Keratinocyte (primary cell): ENCODE measurements at regions not wholly inside any gene's neighbourhood (a gene's known extent, or its start where the extent isn't known, plus 50 kb on each side); places are given as distances from the start of the nearest gene placed in this dataset.
"Not testable (repeated sequence)": the region's sequence is repeated elsewhere in the genome, so short reads cannot be mapped to it uniquely, and the experiment has no call there.

Source experiments
- DNase-seq: peaks from one replicate; pipeline ENCODE4 v3.0.0-alpha.2; 2011; ENCODE audit warnings: low read depth, missing footprints, low spot score
- FAIRE-seq: peaks from 2 replicates; lab custom pipeline; 2011; peaks lifted over from hg19 to GRCh38; lab: Jason Lieb, UNC
- H2AFZ ChIP-seq: 2 replicates; pipeline ENCODE4 v1.6.0; 2012; ENCODE audit warnings: low read length, control low read depth, inconsistent platforms; ENCODE audit not compliant: control insufficient read depth
- H3K27ac ChIP-seq: 2 replicates; pipeline ENCODE4 v1.5.1; 2011; ENCODE audit warnings: low read length; ENCODE audit not compliant: control insufficient read depth, insufficient read depth
- H3K27me3 ChIP-seq: 3 replicates; pipeline ENCODE4 v1.6.0; 2011; ENCODE audit warnings: low read length; ENCODE audit not compliant: control insufficient read depth, insufficient read depth; ENCODE audit errors: extremely low read depth
- H3K36me3 ChIP-seq, 2 experiments: 2 replicates in 1 of 2; 3 replicates in 1 of 2; pipeline ENCODE4 v1.5.1; 2011; ENCODE audit warnings: low read length in 2 of 2, mild to moderate bottlenecking in 1 of 2; ENCODE audit not compliant: control insufficient read depth in 2 of 2, insufficient read depth in 2 of 2; ENCODE audit errors: extremely low read depth in 1 of 2
- H3K4me1 ChIP-seq: 3 replicates; pipeline ENCODE4 v1.5.1; 2011; ENCODE audit warnings: low read length; ENCODE audit not compliant: control insufficient read depth, insufficient read depth; ENCODE audit errors: extremely low read depth
- H3K4me2 ChIP-seq: 3 replicates; pipeline ENCODE4 v1.6.0; 2011; ENCODE audit warnings: low read depth, low read length; ENCODE audit not compliant: control insufficient read depth, insufficient read depth; ENCODE audit errors: extremely low read depth
- H3K4me3 ChIP-seq, 3 experiments: fragments of 200-600 bp in 1 of 3; sonication (generic) in 1 of 3; 2 replicates in 2 of 3; 3 replicates in 1 of 3; pipeline ENCODE4 v1.5.1; 2011 to 2016; ENCODE audit warnings: low read length in 3 of 3, mild to moderate bottlenecking in 3 of 3, control low read depth in 2 of 3, inconsistent platforms in 1 of 3, low read depth in 1 of 3, mixed read lengths in 1 of 3, mixed run types in 1 of 3, moderate library complexity in 1 of 3; ENCODE audit not compliant: control insufficient read depth in 2 of 3, insufficient read depth in 2 of 3; ENCODE audit errors: extremely low read depth in 1 of 3
- H3K79me2 ChIP-seq: 2 replicates; pipeline ENCODE4 v1.6.0; 2012; ENCODE audit warnings: low read length; ENCODE audit not compliant: control insufficient read depth, insufficient read depth
- H3K9ac ChIP-seq: 3 replicates; pipeline ENCODE4 v1.6.0; 2011; ENCODE audit warnings: low read length; ENCODE audit not compliant: control insufficient read depth, insufficient read depth; ENCODE audit errors: extremely low read depth
- H3K9me1 ChIP-seq: 3 replicates; pipeline ENCODE4 v1.6.0; 2011; ENCODE audit warnings: low read length; ENCODE audit not compliant: control insufficient read depth, insufficient read depth; ENCODE audit errors: extremely low read depth
- H3K9me3 ChIP-seq: 2 replicates; pipeline ENCODE4 v1.5.1; 2012; ENCODE audit warnings: low read depth, low read length; ENCODE audit not compliant: control insufficient read depth
- H4K20me1 ChIP-seq: 3 replicates; pipeline ENCODE4 v1.6.0; 2011; ENCODE audit warnings: low read length; ENCODE audit not compliant: control insufficient read depth, insufficient read depth; ENCODE audit errors: extremely low read depth
- CTCF ChIP-seq, 3 experiments: IDR thresholded peaks in 1 of 3; conservative IDR thresholded peaks in 1 of 3; optimal IDR thresholded peaks in 1 of 3; 2 replicates in 2 of 3; 3 replicates in 1 of 3; pipeline versions ENCODE3 to v1.5.1; 2011; ENCODE audit warnings: low read length in 3 of 3, mild to moderate bottlenecking in 3 of 3, moderate library complexity in 2 of 3, control low read depth in 1 of 3, inconsistent platforms in 1 of 3; ENCODE audit not compliant: insufficient read depth in 2 of 3; ENCODE audit errors: extremely low read depth in 1 of 3
- EZH2 ChIP-seq: IDR thresholded peaks from one replicate; pipeline ENCODE4 v1.6.1; 2012; ENCODE audit warnings: inconsistent platforms, mild to moderate bottlenecking, low read length, moderate library complexity
- dilution Hi-C: fragments of 300-500 bp; cut with MboI; formaldehyde crosslinking; loops from one replicate; pipeline ENCODE4 v1.7.0; 2020; ENCODE audit warnings: low sequenced_read_pairs; ENCODE audit not compliant: extremely low pct_ligation_motif_present

DNA sequence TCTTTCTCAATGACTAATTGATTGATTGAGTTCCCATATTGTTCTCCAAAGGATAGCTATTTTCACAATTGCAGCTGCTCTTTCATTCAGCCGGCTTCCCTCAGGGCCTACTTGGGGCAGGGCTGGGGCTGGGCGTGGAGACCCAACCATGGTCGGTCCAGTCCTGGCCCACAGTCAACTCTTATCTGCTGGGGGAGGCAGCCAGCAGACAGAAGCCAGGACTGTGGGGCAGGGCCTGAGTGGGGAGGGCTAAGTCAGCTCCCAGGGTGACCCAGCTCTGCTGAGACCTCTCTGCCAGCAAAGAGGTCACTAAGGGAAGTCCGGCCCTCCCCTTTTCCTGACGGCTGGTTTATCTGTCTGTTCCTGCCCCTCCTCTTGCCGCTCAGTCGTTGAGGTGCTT lies 735.2 kb downstream of the TBC1D22A start:
- no peak overlapping the region for H3K4me3 ChIP-seq
- no peaks in the 10 kb centered on the region for H3K4me1 ChIP-seq
- no peak overlapping the region for H3K27ac ChIP-seq
- H3K9ac ChIP-seq, result no peak overlapping the region
- H3K27me3 ChIP-seq, result no peaks in the 10 kb centered on the region
- DNase-seq (no peak), FAIRE-seq (no peak)
- H3K9me3 ChIP-seq, result peaks cover 2% of the 10 kb centered on the region
- no peak for TF ChIP-seq CTCF (optimal IDR thresholded peaks at IDR 0.05 in 1 of 3, IDR thresholded peaks at IDR 0.05 in 1 of 3, conservative IDR thresholded peaks at IDR 0.05 in 1 of 3; ENCODE audit: extremely low read depth in 1 of 3, insufficient read depth in 2 of 3, low read length in 3 of 3)
- TF ChIP-seq EZH2, result no peak
- H4K20me1 ChIP-seq, result no peaks in the 10 kb centered on the region
- H3K4me2 ChIP-seq, result no peak overlapping the region
- H3K36me3 ChIP-seq, result no peaks in the 10 kb centered on the region
- dilution Hi-C loops, result no loop called here
- no peak overlapping the region for H2AFZ ChIP-seq
- H3K79me2 ChIP-seq, result no peaks in the 10 kb centered on the region
- H3K9me1 ChIP-seq, result no peaks in the 10 kb centered on the region

DNA sequence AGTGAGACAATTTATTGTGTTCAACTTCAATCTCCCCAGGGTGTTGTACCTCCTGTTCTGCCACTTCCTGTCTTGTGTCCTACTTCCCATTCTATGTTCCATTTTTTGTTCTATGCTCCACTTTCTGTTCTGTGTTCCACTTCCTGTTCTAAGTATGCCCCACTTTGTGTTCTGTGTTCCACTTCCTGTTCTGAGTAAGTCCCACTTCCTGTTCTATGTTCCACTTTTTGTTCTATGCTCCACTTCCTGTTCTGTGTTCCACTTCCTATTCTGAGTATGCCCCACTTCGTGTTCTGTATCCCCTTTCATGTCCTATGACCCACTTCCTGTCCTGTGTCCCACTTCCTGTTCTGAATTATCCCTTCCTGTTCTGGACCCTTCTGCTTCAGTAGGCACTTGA lies 732.7 kb downstream of the TBC1D22A start:
- no peak overlapping the region for H3K9ac ChIP-seq
- H3K27ac ChIP-seq, result no peak overlapping the region
- no peak overlapping the region for H3K4me2 ChIP-seq
- H3K27me3 ChIP-seq, result no peaks in the 10 kb centered on the region
- H3K79me2 ChIP-seq, result no peaks in the 10 kb centered on the region
- H3K4me3 ChIP-seq, result no peak overlapping the region
- H2AFZ ChIP-seq, result no peak overlapping the region
- no peaks in the 10 kb centered on the region for H4K20me1 ChIP-seq
- no peaks in the 10 kb centered on the region for H3K4me1 ChIP-seq
- no peaks in the 10 kb centered on the region for H3K9me1 ChIP-seq
- TF ChIP-seq CTCF (optimal IDR thresholded peaks at IDR 0.05 in 1 of 3, IDR thresholded peaks at IDR 0.05 in 1 of 3, conservative IDR thresholded peaks at IDR 0.05 in 1 of 3; ENCODE audit: extremely low read depth in 1 of 3, insufficient read depth in 2 of 3, low read length in 3 of 3) (no peak), EZH2 (no peak)
- dilution Hi-C loops, result no loop called here
- H3K9me3 ChIP-seq, result peaks cover 2% of the 10 kb centered on the region
- FAIRE-seq (no peak), DNase-seq (no peak)
- no peaks in the 10 kb centered on the region for H3K36me3 ChIP-seq

DNA sequence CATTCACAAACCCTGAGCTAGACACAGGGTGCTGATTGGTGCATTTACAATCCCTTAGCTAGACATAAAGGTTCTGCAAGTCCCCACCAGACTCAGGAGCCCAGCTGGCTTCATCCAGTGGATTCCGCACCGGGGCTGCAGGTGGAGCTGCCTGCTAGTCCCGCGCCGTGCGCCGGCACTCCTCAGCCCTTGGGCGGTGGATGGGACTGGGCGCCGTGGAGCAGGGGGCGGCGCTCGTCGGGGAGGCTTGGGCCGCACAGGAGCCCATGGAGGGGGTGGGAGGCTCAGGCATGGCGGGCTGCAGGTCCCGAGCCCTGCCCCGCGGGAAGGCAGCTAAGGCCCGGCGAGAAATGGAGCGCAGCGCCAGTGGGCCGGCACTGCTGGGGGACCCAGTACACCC lies 725.7 kb downstream of the TBC1D22A start:
- DNase-seq, H3K27ac ChIP-seq, FAIRE-seq, H3K9ac ChIP-seq, H2AFZ ChIP-seq, H3K79me2 ChIP-seq, H3K36me3 ChIP-seq, H3K27me3 ChIP-seq, H3K9me1 ChIP-seq, H3K4me3 ChIP-seq, dilution Hi-C loops, H4K20me1 ChIP-seq, H3K9me3 ChIP-seq, H3K4me2 ChIP-seq, H3K4me1 ChIP-seq: not testable (repeated sequence)
